ENCODE measurements at regions not wholly inside any gene's neighbourhood (a gene's known extent, or its start where the extent isn't known, plus 50 kb on each side); places are given as distances from the start of the nearest gene placed in this dataset.

DNA sequence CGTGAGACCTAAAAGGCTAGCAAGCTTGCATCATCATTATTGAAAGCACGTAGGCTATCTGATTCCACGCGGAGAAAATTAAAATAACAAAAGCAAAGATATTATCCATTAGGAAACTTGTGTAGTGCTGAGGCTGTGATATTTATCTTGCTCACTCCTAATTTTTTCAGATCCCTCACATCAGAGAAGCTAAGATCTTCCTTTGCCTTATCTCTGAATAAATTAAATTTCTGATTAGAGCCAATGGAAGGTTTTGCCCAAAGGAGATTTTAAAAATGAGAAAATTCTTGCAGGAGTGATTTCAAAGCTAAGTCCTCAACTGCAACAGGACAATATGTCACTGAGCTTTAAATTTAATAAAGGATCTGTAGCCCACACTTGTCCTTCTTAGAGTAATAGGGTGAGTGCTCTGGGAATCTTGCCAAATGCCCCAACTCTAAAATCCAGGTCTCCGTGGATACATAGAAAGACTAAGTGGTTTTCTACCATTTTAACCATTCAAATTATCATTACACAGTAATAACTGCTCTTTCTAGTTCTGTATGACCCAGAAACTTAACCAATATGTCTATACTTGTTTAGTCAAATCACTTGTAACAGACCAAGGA is 295.0 kb downstream of the CAAP1 start:
- no peaks in the 10 kb centered on the region for H3F3A ChIP-seq (ENCODE audit: control insufficient read depth, insufficient read depth)
- H4K20me1 ChIP-seq (ENCODE audit: control insufficient read depth, insufficient read depth, low read depth, low read length) = no peaks in the 10 kb centered on the region
- H3K9me3 ChIP-seq (ENCODE audit: control insufficient read depth, insufficient read depth, low read length) = no peaks in the 10 kb centered on the region
- H3K9me2 ChIP-seq (replicated peaks; ENCODE audit: control insufficient read depth, low read length) = no peaks in the 10 kb centered on the region
- TF ChIP-seq EZH2phosphoT487 (IDR thresholded peaks at IDR 0.05; ENCODE audit: borderline replicate concordance, low read length) = no peak
- TF ChIP-seq, protein P1, sequence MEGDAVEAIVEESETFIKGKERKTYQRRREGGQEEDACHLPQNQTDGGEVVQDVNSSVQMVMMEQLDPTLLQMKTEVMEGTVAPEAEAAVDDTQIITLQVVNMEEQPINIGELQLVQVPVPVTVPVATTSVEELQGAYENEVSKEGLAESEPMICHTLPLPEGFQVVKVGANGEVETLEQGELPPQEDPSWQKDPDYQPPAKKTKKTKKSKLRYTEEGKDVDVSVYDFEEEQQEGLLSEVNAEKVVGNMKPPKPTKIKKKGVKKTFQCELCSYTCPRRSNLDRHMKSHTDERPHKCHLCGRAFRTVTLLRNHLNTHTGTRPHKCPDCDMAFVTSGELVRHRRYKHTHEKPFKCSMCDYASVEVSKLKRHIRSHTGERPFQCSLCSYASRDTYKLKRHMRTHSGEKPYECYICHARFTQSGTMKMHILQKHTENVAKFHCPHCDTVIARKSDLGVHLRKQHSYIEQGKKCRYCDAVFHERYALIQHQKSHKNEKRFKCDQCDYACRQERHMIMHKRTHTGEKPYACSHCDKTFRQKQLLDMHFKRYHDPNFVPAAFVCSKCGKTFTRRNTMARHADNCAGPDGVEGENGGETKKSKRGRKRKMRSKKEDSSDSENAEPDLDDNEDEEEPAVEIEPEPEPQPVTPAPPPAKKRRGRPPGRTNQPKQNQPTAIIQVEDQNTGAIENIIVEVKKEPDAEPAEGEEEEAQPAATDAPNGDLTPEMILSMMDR (IDR thresholded peaks at IDR 0.05; ENCODE audit: low read depth, low read length, poor library complexity, severe bottlenecking) = no peak
- H3K4me2 ChIP-seq (ENCODE audit: low read length) = no peak overlapping the region
- H3K36me3 ChIP-seq (ENCODE audit: control insufficient read depth, low read length) = no peaks in the 10 kb centered on the region
- no peaks in the 10 kb centered on the region for H3K79me2 ChIP-seq (ENCODE audit: control insufficient read depth, low read length)
- H3K4me1 ChIP-seq (ENCODE audit: control insufficient read depth, low read length) = no peaks in the 10 kb centered on the region
- no peak overlapping the region for H3K27ac ChIP-seq (ENCODE audit: low read depth, low read length)
- no peaks in the 10 kb centered on the region for H3K27me3 ChIP-seq (ENCODE audit: control insufficient read depth, low read length)
- H3K4me3 ChIP-seq (ENCODE audit: low read length) = no peak overlapping the region

DNA sequence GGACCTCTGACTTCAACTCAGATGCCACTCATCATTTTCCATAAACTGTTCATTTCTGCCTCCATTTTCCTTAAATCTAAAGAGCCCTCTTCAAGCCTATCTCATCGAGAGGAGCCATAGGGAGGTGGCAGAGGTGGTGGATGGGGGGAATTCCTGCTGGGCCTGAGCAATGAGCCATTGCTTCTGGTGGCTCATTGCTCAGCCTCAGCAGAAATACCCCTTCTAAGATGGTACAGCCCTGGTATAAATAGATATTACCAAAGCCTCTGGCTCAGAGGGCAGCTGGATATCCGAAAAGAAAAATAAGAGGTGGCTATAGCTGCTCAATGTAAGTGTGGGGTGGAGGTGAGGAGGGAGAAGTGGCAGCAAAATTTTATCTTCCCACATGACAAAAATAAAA is 313.5 kb downstream of the CAAP1 start:
- no peaks in the 10 kb centered on the region for H3K36me3 ChIP-seq (ENCODE audit: control insufficient read depth, low read length)
- H3K27ac ChIP-seq (ENCODE audit: low read depth, low read length) = no peak overlapping the region
- no peak for TF ChIP-seq EZH2phosphoT487 (IDR thresholded peaks at IDR 0.05; ENCODE audit: borderline replicate concordance, low read length)
- TF ChIP-seq, protein P1 (IDR thresholded peaks at IDR 0.05; ENCODE audit: low read depth, low read length, poor library complexity, severe bottlenecking) = no peak
- no peaks in the 10 kb centered on the region for H3K9me3 ChIP-seq (ENCODE audit: control insufficient read depth, insufficient read depth, low read length)
- no peaks in the 10 kb centered on the region for H3K4me1 ChIP-seq (ENCODE audit: control insufficient read depth, low read length)
- no peaks in the 10 kb centered on the region for H4K20me1 ChIP-seq (ENCODE audit: control insufficient read depth, insufficient read depth, low read depth, low read length)
- H3K27me3 ChIP-seq (ENCODE audit: control insufficient read depth, low read length) = no peaks in the 10 kb centered on the region
- no peak overlapping the region for H3K4me2 ChIP-seq (ENCODE audit: low read length)
- no peaks in the 10 kb centered on the region for H3F3A ChIP-seq (ENCODE audit: control insufficient read depth, insufficient read depth)
- no peak overlapping the region for H3K4me3 ChIP-seq (ENCODE audit: low read length)
- no peaks in the 10 kb centered on the region for H3K9me2 ChIP-seq (replicated peaks; ENCODE audit: control insufficient read depth, low read length)
- H3K79me2 ChIP-seq (ENCODE audit: control insufficient read depth, low read length) = no peaks in the 10 kb centered on the region

DNA sequence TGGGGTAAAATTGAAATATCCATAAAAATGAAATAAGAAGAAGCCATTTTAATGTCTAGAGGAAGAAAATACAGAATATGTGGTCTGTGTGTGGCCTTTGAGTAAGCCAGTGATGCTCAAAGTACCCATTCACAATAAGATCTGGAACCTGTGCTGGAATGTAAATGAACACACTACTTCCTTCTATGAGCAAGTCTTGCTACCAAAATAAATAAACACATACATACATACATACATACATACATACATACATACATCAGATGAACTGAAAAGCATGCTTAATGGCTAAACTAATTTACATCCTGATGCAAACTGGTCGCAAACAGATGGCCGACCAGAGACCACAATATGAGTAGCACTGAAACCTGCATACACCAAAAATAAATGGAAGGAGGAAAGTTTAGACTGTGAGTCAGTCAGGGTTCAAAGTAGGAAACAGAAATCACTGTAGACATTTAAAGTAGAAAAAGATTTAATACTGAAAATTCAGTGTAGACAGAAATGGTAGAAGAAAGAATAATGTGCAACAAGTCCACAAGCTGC is 317.6 kb downstream of the CAAP1 start:
- Histone ChIP-seq H3K4me3 (ENCODE audit: low read length) (no peak overlapping the region), H3K27me3 (ENCODE audit: control insufficient read depth, low read length) (no peaks in the 10 kb centered on the region), H3K9me3 (ENCODE audit: control insufficient read depth, insufficient read depth, low read length) (no peaks in the 10 kb centered on the region), H3F3A (ENCODE audit: control insufficient read depth, insufficient read depth) (no peaks in the 10 kb centered on the region), H3K4me1 (ENCODE audit: control insufficient read depth, low read length) (no peaks in the 10 kb centered on the region), H3K36me3 (ENCODE audit: control insufficient read depth, low read length) (no peaks in the 10 kb centered on the region), H3K9me2 (replicated peaks; ENCODE audit: control insufficient read depth, low read length) (no peaks in the 10 kb centered on the region), H3K27ac (ENCODE audit: low read depth, low read length) (no peak overlapping the region), H3K79me2 (ENCODE audit: control insufficient read depth, low read length) (no peaks in the 10 kb centered on the region), H3K4me2 (ENCODE audit: low read length) (no peak overlapping the region), H4K20me1 (ENCODE audit: control insufficient read depth, insufficient read depth, low read depth, low read length) (no peaks in the 10 kb centered on the region)
- TF ChIP-seq, protein P1 (IDR thresholded peaks at IDR 0.05; ENCODE audit: low read depth, low read length, poor library complexity, severe bottlenecking) = no peak
- TF ChIP-seq EZH2phosphoT487 (IDR thresholded peaks at IDR 0.05; ENCODE audit: borderline replicate concordance, low read length) = no peak
